Ovary (tissue), 3 donors: ENCODE measurements at regions not wholly inside any gene's neighbourhood (a gene's known extent, or its start where the extent isn't known, plus 50 kb on each side); places are given as distances from the start of the nearest gene placed in this dataset.

ENCODE experiments used
- EP300 ChIP-seq: sonication (generic); formaldehyde crosslinking; IDR thresholded peaks from one replicate; pipeline ENCODE4 v1.6.1; 2017; ENCODE audit warnings: antibody characterized with exemption
- POLR2A ChIP-seq: fragments of 450-650 bp; IDR thresholded peaks from one replicate; pipeline ENCODE4 v1.6.1; 2017; ENCODE audit warnings: antibody characterized with exemption, mild to moderate bottlenecking, moderate library complexity
- TF ChIP-seq, protein P1 (sequence below), 3 donors: fragments of 450-650 bp in 2 of 3; fragments of 200-600 bp in 1 of 3; IDR thresholded peaks; one replicate each; pipeline versions ENCODE4 v1.5.1 to v1.8.0; 2016 to 2022; ENCODE audit warnings: antibody characterized with exemption in 3 of 3, mild to moderate bottlenecking in 1 of 3
- donor health status: DM: no; HTN: no; CAD: no.

DNA sequence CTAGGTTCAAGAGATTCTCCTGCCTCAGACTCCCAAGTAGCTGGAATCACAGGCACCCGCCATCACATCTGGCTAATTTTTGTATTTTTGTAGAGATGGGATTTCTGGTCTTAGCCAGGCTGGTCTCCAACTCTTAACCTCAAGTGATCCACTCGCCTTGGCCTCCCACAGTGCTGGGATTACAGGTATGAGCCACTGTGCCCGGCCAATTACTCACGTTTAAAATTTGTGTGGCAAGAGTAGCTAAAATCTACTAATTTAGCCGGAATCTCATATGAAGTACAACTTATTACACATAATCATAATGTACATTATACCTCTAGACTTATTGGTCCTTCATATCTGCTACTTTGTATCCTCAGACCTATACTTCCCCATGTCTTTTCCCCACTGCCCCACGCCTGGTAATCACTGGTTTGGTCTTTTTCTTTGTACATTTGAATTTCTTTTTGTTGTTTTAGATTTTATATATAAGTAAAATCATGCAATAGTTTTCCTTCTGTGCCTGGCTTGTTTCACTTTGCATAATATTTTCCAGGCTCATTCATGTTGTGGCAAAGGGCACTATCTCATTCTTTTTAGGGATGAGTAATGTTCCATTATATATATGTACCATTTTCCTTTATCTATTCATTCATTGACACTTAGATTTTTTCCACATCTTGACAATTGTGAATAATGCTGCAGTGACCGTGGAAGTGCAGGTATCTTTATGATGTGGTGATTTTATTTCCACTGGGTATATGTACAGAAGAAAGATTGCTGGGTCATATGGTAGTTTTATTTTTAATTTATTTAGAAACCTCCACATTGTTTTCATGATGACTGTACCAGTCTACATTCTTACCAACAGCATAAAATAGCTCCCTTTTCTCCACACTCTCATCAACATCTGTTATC is 605.0 kb upstream of the CBLB start:
- TF ChIP-seq, protein P1, sequence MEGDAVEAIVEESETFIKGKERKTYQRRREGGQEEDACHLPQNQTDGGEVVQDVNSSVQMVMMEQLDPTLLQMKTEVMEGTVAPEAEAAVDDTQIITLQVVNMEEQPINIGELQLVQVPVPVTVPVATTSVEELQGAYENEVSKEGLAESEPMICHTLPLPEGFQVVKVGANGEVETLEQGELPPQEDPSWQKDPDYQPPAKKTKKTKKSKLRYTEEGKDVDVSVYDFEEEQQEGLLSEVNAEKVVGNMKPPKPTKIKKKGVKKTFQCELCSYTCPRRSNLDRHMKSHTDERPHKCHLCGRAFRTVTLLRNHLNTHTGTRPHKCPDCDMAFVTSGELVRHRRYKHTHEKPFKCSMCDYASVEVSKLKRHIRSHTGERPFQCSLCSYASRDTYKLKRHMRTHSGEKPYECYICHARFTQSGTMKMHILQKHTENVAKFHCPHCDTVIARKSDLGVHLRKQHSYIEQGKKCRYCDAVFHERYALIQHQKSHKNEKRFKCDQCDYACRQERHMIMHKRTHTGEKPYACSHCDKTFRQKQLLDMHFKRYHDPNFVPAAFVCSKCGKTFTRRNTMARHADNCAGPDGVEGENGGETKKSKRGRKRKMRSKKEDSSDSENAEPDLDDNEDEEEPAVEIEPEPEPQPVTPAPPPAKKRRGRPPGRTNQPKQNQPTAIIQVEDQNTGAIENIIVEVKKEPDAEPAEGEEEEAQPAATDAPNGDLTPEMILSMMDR (IDR thresholded peaks at IDR 0.05): no peak
- TF ChIP-seq POLR2A (no peak), EP300 (no peak)
